HG03045 (cell line): ENCODE measurements at regions not wholly inside any gene's neighbourhood (a gene's known extent, or its start where the extent isn't known, plus 50 kb on each side); places are given as distances from the start of the nearest gene placed in this dataset.
"Not testable (repeated sequence)": the region's sequence is repeated elsewhere in the genome, so short reads cannot be mapped to it uniquely, and the experiment has no call there.

Experiments used
- ATAC-seq: cut with Tn5 transposase; IDR thresholded peaks from one replicate; pipeline ENCODE4 v1.9.1; 2021; ENCODE audit warnings: mild to moderate bottlenecking, moderate library complexity; ENCODE audit not compliant: unreplicated experiment

- ATAC-seq = not testable (repeated sequence)
Measured at GRCh38 chr1:244156617-244157016, 105.5 kb downstream of the ZBTB18 start.

- ATAC-seq = no peak
Measured at GRCh38 chr1:244157731-244158438, 106.8 kb downstream of the ZBTB18 start.

GRCh38 chr1:244159646-244160045 lies 108.6 kb downstream of the ZBTB18 start:
- ATAC-seq = no peak

- no peak for ATAC-seq
Measured at GRCh38 chr1:244160455-244161235, 109.6 kb downstream of the ZBTB18 start.

- ATAC-seq = no peak
Measured at GRCh38 chr1:244161236-244161510, 110.1 kb downstream of the ZBTB18 start.

- no peak for ATAC-seq
Measured at GRCh38 chr1:244162786-244163530, 111.9 kb downstream of the ZBTB18 start.

GRCh38 chr1:244163861-244164510 lies 112.9 kb downstream of the ZBTB18 start:
- no peak for ATAC-seq

- no peak for ATAC-seq
Measured at GRCh38 chr1:244164511-244164890, 113.4 kb downstream of the ZBTB18 start.

- ATAC-seq = no peak
Measured at GRCh38 chr1:244165021-244165420, 113.9 kb downstream of the ZBTB18 start.

- ATAC-seq = no peak
Measured at GRCh38 chr1:244165701-244166100, 114.6 kb downstream of the ZBTB18 start.

GRCh38 chr1:244171241-244171985 lies 120.3 kb downstream of the ZBTB18 start:
- ATAC-seq = no peak

GRCh38 chr1:244173240-244173639 lies 122.2 kb downstream of the ZBTB18 start:
- ATAC-seq = no peak

GRCh38 chr1:244173769-244174168 lies 122.7 kb downstream of the ZBTB18 start:
- no peak for ATAC-seq

GRCh38 chr1:244174922-244175521 lies 123.9 kb downstream of the ZBTB18 start:
- ATAC-seq = no peak

- ATAC-seq = no peak
Measured at GRCh38 chr1:244176201-244176600, 125.1 kb downstream of the ZBTB18 start.

- ATAC-seq = no peak
Measured at GRCh38 chr1:244180256-244180655, 129.2 kb downstream of the ZBTB18 start.

GRCh38 chr1:244181867-244182266 lies 130.8 kb downstream of the ZBTB18 start:
- no peak for ATAC-seq

GRCh38 chr1:244183037-244183436 lies 132.0 kb downstream of the ZBTB18 start:
- ATAC-seq = no peak

- ATAC-seq = no peak
Measured at GRCh38 chr1:244186372-244186771, 135.3 kb downstream of the ZBTB18 start.

GRCh38 chr1:244187310-244187709 lies 136.2 kb downstream of the ZBTB18 start:
- ATAC-seq = no peak
